GM21515 (cell line): ENCODE measurements at regions not wholly inside any gene's neighbourhood (a gene's known extent, or its start where the extent isn't known, plus 50 kb on each side); places are given as distances from the start of the nearest gene placed in this dataset.
"Not testable (repeated sequence)": the region's sequence is repeated elsewhere in the genome, so short reads cannot be mapped to it uniquely, and the experiment has no call there.

Experiments used
- ATAC-seq: cut with Tn5 transposase; IDR thresholded peaks from one replicate; pipeline ENCODE4 v1.9.1; 2021; ENCODE audit not compliant: unreplicated experiment

DNA sequence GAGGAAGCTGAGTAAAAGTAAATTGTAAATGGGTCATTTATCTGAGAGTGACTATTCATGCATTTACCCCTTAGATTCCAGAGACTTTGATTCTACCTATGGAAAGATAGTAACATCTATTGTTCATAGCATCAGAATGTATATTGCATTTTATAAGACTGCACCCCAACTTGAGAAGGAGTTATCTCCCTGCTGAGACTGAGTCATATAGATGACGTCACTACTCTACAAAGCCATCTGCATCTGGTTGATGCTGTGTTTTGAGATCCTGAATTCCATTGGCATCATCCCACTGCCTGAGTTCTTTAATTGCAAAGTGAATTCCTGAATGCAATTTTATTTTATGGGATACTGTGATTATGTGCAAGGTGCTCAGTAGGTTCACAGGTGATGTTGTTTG is 444.0 kb upstream of the SLC35B3 start:
- no peak for ATAC-seq

DNA sequence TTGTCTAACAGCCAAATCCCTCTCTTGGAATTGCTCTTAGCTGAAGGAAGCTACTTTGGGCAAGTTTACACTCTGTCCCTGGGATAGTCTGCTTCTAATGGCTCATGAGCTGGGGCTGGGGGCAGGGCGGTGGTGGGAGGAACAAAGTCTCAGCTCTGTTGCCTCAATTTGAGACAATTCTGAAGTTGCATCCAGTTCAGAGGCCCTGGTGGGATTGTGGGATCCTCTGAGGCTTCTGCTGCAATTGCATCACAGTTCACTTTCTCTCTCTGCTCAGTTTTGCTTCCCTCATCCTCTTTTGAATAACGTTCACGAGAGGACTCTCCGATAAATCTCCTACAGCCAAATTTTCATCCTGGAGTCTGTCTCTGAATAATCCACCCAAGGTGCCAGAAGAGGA is 440.6 kb upstream of the SLC35B3 start:
- no peak for ATAC-seq

GRCh38 chr6:8872589-8872988 is 437.2 kb upstream of the SLC35B3 start:
- ATAC-seq, result no peak

DNA sequence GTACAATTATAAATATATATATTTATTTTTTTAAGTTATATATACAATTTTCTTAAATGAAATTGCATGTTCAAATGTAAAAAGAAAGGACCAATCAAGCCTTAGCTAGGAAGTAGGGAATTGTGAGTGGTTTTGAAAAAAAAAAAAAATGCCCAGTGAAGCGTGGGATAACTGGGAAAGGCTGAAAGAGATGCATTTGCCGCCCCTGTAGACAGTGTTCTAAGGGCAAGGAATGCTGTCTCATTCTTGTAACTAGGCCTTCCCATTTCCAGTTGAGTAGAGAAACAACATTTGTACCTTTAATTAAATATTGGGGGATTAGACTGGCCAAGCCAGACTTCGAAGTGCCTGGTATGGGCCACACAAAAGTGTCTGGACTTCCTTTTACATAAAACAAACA is 430.1 kb upstream of the SLC35B3 start:
- no peak for ATAC-seq

DNA sequence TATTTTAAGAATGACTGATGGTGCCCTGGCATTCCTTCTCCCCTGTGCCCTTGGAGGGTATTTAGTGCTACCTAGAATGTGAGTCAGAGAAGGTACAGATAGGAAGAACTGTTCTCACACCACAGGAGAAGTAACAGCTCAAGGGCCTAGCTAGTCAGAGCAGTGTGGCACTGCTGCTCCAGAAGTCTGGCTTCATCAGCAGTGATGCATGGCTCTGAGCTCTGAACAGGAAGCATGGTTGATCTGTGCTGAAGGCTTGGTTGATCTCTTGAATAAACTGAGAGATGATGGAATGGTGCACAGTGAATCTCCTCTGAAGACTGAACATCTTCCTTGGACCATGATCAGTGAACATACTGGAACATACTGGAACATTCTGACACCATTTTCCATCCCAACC is 425.3 kb upstream of the SLC35B3 start:
- ATAC-seq, result no peak

- no peak for ATAC-seq
Observed at GRCh38 chr6:8859501-8859900, 424.2 kb upstream of the SLC35B3 start.

- ATAC-seq, result no peak
Observed at GRCh38 chr6:8858854-8859331, 423.5 kb upstream of the SLC35B3 start.

DNA sequence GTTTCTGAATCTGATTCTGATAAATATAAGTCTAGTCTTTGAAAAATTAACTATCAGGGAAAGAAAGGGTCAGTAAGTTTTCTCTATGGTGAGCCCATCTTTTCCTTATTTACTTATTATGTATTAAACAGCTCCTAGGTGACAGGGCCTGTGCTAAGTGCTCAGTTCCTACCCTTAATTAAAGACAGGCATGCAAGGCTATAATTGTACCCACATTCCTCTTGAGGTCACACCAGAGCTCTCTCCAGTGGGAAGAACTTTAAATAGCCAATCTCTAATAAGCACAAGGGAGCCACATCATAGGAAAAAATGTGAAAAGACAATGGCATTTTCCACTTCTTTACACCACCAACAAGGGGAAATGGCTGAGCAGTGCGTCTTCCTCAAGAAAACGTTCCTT is 421.8 kb upstream of the SLC35B3 start:
- ATAC-seq, result no peak

DNA sequence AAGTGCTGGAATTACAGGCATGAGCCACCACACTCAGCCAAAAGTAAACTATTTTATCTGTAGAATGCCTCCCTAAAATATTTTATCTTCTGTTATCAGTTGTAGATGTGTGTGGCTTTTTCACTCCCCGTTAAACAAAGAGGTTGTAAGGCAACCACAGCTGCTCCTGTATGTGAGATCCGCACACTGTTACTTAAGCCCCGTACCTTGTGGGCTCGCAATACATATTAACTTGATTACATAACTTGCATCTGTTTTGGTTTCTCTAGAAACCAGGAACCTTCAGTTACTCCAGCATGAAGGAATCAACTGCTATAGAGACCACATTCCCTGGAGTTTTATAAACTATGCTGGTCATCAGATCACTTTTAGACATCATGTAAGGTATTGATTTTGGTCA is 420.1 kb upstream of the SLC35B3 start:
- ATAC-seq, result no peak

DNA sequence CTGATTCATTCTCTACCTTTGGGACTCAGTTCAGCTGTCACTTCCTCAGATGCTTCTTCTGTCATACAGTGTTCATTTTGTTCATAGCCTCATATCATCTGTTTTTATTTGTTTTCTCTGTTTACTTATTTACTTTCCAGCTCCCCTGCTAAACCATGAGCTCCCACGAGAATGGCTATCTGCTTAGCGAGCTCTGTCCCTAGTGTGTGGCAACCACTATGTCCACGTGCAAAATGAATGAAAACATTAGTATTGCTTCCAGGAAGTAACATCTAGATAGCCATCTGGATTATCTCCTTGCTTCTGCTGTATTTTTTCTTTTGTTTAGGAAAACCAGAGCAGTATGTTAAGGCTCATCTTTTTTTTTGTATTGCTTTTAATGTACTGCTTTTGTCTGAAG is 417.0 kb upstream of the SLC35B3 start:
- no peak for ATAC-seq

- ATAC-seq, result not testable (repeated sequence)
Observed at GRCh38 chr6:8846680-8847079, 411.3 kb upstream of the SLC35B3 start.

DNA sequence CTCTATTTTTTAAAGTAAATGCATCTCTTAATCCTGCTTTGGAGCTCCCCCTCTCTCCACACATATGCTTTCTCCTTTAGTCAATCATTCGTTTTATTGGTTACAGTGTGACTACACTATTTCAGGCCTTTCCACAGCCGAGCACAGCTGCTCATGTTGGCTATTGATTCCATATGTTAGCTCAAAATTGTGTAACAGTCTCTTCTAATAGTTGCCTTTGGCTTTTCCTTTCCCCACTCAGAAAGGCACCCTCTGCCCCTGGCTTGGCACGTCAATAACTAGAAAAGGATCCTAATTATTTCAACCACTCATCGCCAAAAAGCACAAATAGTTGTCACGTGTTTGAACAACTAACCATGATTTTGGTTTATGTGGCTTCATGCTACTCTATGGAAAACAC is 410.3 kb upstream of the SLC35B3 start:
- no peak for ATAC-seq

- ATAC-seq, result no peak
Observed at GRCh38 chr6:8844968-8845367, 409.6 kb upstream of the SLC35B3 start.

DNA sequence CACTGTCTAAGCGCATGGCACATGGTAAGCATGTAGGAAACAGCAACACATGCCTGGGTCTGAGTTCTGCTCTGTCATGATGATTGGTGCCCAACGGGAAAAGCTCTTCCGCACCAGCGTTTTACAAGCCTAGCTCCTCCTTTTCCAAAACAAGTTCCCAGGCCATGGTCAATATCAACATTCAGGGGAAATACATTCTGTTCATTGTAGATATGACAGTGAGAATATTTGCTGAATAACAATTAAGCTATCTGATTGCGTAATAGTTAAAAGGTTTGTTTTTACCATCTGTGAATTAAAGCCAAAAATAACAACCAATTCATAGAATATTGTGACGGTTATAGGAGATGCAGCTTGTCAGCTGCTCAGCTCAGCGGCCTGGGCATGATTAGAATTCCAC is 404.3 kb upstream of the SLC35B3 start:
- no peak for ATAC-seq

- no peak for ATAC-seq
Observed at GRCh38 chr6:8837343-8837742, 402.0 kb upstream of the SLC35B3 start.

DNA sequence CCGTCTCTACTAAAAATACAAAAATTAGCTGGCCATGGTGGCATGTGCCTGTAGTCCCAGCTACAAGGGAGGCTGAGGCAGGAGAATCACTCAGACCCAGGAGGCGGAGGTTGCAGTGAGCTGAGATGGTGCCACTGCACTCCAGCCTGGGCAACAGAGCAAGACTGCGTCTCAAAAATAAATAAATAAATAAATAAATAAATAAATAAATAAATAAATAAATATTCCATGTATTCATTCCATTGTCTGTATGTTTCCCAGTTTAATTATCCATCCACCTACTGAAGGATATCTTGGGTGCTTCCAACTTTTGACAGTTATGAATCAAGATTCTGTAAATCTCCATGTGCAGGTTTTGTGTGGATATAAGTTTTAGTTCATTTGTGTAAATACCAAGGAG is 397.4 kb upstream of the SLC35B3 start:
- not testable (repeated sequence) for ATAC-seq

- no peak for ATAC-seq
Observed at GRCh38 chr6:8831366-8832152, 396.2 kb upstream of the SLC35B3 start.

- ATAC-seq, result no peak
Observed at GRCh38 chr6:8830794-8831193, 395.4 kb upstream of the SLC35B3 start.

- ATAC-seq, result no peak
Observed at GRCh38 chr6:8829796-8830195, 394.5 kb upstream of the SLC35B3 start.

DNA sequence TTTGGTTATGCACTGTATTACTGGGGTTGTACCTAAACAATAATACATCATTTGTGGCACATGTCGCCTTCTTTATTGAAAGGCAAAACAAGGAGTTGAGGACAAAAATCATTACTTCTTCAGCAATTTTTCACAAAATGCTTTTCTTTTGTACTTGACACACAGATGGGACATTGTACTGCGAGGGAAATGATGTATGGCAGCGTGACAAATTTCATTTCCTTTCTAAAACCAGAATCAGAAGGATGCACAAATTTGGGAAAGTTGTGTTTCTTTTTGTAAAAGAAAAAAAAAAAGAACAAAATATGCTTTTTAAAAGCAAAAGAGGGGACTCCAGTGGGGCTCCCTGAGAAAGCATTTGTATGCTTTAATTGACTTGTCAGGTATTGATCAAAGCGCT is 394.0 kb upstream of the SLC35B3 start:
- no peak for ATAC-seq

- no peak for ATAC-seq
Observed at GRCh38 chr6:8828376-8828775, 393.0 kb upstream of the SLC35B3 start.

GRCh38 chr6:8825726-8826125 is 390.4 kb upstream of the SLC35B3 start:
- no peak for ATAC-seq

GRCh38 chr6:8821981-8822381 is 386.6 kb upstream of the SLC35B3 start:
- no peak for ATAC-seq
